ENCODE measurements at regions not wholly inside any gene's neighbourhood (a gene's known extent, or its start where the extent isn't known, plus 50 kb on each side); places are given as distances from the start of the nearest gene placed in this dataset.

- TF ChIP-seq CTCF (conservative IDR thresholded peaks at IDR 0.05; ENCODE audit: low read depth, low read length): no peak
- TF ChIP-seq EZH2 (IDR thresholded peaks at IDR 0.05; ENCODE audit: low read length, unreplicated experiment): no peak
Measured at GRCh38 chr14:106728611-106729010, 1202.2 kb downstream of the TMEM121 start.
